DMS153 (cell line): ENCODE measurements at regions not wholly inside any gene's neighbourhood (a gene's known extent, or its start where the extent isn't known, plus 50 kb on each side); places are given as distances from the start of the nearest gene placed in this dataset.

Experiments
- DNase-seq: peaks from one replicate; lab custom pipeline; 2025; lab: John Stamatoyannopoulos, UW

- DNase-seq: no peak
Observed at GRCh38 chr12:5195691-5196090, 152.0 kb downstream of the KCNA5 start.

- no peak for DNase-seq
Observed at GRCh38 chr12:5197131-5197530, 153.5 kb downstream of the KCNA5 start.

- DNase-seq: no peak
Observed at GRCh38 chr12:5197656-5198055, 154.0 kb downstream of the KCNA5 start.

- peak; percentile 55 for DNase-seq
Observed at GRCh38 chr12:5200278-5201087, 156.8 kb downstream of the KCNA5 start.

- peak; percentile 95 for DNase-seq
Observed at GRCh38 chr12:5201554-5202218, 158.0 kb downstream of the KCNA5 start.

DNA sequence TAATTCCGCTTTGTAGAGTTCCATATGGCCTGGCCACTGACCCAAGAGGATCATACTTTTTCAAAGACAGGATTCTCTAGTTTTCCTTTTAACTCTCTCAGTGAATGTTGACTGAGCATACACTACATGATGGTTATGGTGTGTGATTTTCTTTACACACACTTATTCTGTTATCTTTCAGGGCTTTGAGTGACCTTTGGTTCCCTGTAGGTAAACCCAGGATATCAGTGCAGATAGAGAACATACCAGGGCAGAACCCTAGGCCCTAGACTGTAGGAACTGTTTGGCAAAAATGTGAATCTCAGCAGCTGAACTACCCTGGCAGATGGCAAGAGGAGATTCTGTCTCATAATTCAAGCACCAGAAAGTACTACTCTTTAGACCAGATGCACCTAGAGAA, 159.6 kb downstream of the KCNA5 start:
- no peak for DNase-seq

DNA sequence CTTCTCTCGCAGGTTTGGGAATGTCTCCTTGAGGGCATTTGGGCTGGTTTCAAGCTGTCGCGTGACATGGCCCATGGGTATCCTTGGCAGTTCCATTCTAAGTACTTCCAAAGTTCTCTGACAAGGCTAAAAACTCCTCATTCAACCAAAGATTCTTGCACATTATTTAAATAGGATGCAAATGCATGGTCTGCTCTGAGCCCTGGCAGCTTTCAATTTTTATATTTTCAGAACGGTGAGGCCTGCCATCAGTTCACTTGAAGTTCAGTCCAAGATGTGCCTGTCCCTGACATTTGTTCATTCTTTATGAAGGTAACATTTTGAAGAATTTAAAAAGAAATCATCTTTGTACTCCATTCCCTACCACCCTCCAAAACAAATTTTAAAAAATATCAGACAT, 160.0 kb downstream of the KCNA5 start:
- DNase-seq: no peak

DNA sequence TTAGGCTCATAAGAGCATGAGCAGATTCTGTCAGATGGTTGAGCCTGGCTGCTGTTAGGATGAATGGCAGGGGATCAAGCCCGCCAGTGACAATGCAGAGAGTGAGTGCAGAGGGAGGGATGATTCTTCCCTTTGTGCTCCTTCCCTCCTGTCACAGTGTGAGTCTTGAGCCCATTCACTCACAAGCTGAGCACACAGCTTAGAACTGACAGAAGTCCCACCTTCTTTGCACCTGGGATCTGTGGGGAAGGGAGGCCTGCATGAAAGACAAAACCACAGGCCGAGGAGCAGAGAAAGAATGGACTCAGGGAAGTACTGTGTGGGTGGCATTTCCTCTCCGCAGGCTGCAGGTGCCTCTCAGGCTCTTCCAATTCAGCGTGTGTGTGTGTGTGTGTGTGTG, 160.6 kb downstream of the KCNA5 start:
- no peak for DNase-seq

DNA sequence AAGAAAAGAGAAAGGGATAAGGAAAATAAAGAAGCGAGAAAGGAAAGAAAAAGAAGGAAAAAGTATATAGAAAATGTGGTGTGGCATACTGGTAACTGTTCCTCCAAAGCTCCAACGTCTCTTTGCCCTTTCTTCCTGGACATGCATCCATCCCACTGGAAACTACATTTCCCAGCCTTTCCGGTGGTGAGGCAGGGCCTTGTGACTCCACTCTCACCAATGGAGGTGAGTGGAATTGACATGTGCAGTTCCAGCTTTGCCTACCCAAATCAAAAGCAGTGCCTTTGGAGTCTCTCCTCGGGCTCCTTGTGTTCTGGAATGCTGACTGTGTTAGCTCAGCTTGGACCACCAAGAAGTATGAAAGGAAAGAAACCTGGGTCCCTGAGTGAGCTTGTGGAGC, 161.2 kb downstream of the KCNA5 start:
- no peak for DNase-seq

GRCh38 chr12:5206401-5207175, 162.9 kb downstream of the KCNA5 start:
- no peak for DNase-seq

GRCh38 chr12:5210179-5210922, 166.7 kb downstream of the KCNA5 start:
- DNase-seq: no peak

- no peak for DNase-seq
Observed at GRCh38 chr12:5210923-5211290, 167.2 kb downstream of the KCNA5 start.

DNA sequence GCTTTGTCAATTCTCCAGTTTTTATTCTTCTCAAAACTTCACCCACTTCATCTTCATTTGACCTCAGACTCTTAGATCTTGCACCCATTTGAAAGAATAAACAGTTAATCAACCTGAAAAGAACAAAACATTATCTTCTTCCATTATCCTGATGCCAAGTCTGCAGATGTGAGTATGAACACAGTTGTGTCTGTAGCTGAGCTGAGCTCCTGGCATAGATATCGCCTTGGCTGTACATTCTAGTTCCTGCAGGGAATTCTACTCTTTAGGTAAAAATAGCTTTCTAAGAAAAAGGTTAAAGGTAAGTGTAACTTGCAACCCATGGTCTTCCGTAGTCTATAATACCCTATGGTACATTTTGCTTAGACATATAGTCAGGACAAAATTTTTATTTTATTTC, 169.7 kb downstream of the KCNA5 start:
- DNase-seq: no peak

DNA sequence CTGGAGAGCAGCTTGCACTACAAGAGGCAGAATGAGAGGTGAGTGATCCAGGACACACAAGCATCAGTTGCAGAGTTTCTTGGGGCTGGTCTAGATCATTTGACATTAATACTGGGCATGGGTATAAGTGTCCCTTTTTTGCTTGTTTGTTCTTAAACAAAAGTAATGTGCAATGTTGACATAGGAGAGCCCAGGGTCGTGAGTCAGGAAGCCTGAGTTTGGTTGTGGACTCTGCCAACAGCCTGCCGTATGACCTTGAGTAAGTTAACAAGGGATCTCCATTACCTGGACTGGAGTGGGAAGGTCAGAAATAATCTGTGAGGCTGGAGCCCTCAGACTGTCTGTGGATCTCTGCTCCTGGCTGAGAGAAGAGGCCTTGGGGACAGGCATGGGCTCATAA, 170.3 kb downstream of the KCNA5 start:
- DNase-seq: no peak

DNA sequence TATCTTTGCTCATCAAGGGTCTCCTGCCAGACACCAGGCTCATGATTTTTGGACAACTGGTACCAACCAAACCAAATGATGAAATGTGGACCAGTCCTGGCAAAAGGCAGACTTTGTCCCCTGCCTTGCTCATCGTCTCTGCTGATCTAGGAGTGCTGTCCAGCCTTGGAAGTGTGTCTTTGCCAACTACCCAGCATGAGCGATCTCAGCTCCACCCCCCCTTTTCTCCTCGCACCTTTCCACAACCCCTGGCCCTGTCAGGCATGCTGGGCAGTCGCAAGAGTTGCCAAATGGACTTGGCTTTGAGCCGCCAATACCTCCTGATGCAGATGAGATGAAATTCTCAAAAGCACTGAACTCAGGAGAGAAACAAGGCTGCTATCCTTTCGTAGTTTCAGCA, 174.3 kb downstream of the KCNA5 start:
- no peak for DNase-seq

DNA sequence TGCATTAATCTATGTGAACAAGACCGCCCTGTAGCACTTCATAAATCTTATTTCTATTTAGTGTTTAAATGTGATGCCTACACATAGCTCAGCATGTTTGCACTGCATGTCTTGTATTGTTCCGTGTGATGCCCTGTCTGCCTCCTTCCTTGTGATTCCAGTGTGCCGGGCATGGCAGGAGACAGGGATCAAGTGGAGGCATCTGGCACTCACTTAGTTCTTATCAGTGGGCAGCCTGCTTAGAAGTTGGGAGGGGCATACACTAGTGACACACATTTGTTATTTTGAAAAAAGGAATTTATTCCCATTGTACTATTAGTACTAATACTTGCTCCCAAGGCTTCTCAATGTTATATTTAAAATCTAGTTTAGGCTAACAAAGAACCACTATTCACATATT, 176.4 kb downstream of the KCNA5 start:
- DNase-seq: no peak

DNA sequence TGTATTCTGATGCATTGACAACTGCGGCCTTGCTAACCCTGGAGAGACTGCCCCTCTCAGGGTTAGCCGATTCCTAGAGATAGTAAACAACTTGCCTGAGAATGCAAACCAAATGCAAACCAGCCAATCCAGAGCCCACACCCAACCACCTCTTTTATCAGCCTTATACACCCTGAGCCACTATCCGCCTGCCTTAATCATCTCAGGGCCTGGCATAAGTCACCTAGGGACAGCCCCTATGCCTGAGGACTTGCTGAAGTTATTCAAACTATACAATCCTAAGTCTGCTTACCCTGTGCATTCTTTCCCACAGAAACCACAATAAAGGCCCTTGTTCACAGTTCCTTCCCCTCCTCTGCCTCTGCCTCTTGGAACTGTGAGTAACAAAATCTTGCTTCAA, 177.2 kb downstream of the KCNA5 start:
- no peak for DNase-seq

GRCh38 chr12:5222011-5222461, 178.4 kb downstream of the KCNA5 start:
- DNase-seq: peak; percentile 31

DNA sequence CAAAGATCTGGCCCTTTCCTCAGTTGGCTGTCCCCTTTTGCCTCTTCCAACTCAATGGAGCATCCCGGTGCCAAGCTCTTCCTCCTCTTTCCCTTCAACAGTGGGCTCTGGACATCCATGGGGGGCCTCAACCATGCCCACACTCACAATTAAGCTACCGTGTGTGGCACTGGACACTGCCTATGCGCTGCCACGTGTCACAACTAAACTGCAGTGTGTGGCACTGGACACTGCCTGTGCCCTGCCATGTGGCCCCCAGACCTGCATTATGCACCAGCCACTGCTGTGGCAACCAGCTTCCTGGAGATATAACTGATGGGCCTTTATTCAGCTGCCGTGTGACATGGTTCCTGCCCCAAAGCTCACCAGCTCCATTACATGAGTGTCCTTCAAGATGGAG, 179.1 kb downstream of the KCNA5 start:
- no peak for DNase-seq

GRCh38 chr12:5223881-5224280, 180.2 kb downstream of the KCNA5 start:
- DNase-seq: no peak

- DNase-seq: no peak
Observed at GRCh38 chr12:5226581-5226980, 182.9 kb downstream of the KCNA5 start.

DNA sequence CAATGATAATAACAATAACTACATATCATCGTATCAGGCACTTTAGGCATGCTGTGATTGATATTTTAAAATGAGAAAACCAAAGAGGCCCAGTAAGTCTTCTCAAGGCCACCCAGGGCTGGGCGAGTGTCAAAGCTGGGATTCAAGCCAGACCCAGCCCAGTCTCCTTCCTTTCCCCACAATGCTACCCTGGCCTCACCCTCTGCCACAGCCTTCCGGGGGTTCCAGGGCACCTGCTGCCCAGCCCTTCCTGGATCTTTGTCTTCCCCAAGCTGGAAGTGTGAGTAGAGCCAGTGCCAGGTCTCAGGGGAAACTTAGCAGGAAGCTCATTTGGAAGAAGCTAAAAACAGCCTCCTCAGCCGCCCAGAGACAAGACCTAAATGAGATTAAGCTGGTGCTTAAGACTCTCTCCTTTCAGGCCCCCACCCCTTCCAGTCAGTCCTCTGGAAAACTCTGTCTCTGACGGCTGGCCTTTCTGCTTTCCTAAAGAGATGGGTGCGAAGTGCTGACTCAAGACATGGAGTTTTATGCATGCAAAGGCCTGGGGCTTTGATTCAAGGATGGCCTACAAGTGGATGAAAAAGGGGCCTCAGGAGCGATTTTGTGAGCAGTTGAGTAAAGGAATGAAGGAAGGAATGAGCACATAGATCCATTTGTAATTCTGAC, 184.2 kb downstream of the KCNA5 start:
- DNase-seq: no peak
